ENCODE measurements at regions not wholly inside any gene's neighbourhood (a gene's known extent, or its start where the extent isn't known, plus 50 kb on each side); places are given as distances from the start of the nearest gene placed in this dataset.

DNA sequence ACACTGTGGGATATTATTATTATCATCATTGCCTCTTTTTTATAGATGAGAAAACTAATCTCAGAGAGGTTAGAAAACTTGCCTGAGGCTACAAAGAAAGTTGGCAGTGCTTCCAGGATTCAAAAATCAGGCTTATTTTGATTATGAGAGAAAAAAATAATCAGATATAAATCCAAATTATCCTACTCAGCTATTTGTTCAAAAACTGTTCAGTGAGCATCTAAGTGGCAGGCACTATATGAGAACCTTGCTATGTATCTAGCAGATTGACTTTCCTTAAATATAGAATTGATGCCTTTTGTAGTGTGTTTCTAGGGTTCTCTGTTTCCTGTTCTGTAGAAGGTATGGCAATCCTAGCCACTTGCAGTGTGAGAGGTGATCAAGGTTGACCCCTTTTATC lies 60.0 kb upstream of the SLC35B4 start:
- DNase-seq: no peak
- H4K5ac ChIP-seq (ENCODE audit: low read depth, low read length): no peak overlapping the region
- no peak overlapping the region for H4K8ac ChIP-seq (ENCODE audit: low read depth in 2 of 2, low read length in 2 of 2)
- peaks cover 2% of the 10 kb centered on the region for H3K27me3 ChIP-seq (ENCODE audit: control insufficient read depth, insufficient read depth, low read length)
- no peak overlapping the region for H2BK5ac ChIP-seq (ENCODE audit: low read depth, low read length, poor library complexity, severe bottlenecking)
- no peak overlapping the region for H3K14ac ChIP-seq (replicated peaks; ENCODE audit: low read depth, low read length)
- no peak overlapping the region for H2BK15ac ChIP-seq (ENCODE audit: low read depth, low read length)
- H4K20me1 ChIP-seq (ENCODE audit: insufficient read depth, low read length): no peaks in the 10 kb centered on the region
- no peak overlapping the region for H4K91ac ChIP-seq (ENCODE audit: insufficient read depth, low read depth, low read length)
- BruUV-seq (replicated peaks): no TSS peak
- H3K56ac ChIP-seq (ENCODE audit: extremely low read depth, insufficient read depth, low read length): no peak overlapping the region
- intact Hi-C loops (cut with micrococcal nuclease): loop anchor here (5.0 kb wide), 1 partner anchor 211 kb away; no protein-coding TSS in a partner anchor
- in situ Hi-C loops (cut with MboI; ENCODE audit: low sequenced_read_pairs): no loop called here
- ChIA-PET CTCF (no interaction called here), POLR2A (ENCODE audit: unreplicated experiment) (no interaction called here)
- dilution Hi-C loops (cut with HindIII; ENCODE audit: low sequenced_read_pairs, unreplicated experiment): no loop called here
- TF ChIP-seq POLR2A (IDR thresholded peaks at IDR 0.05; ENCODE audit: low read depth, low read length) (no peak), CEBPB (IDR thresholded peaks at IDR 0.05; ENCODE audit: low read depth, low read length) (no peak), MXI1 (IDR thresholded peaks at IDR 0.05; ENCODE audit: borderline replicate concordance, low read depth, low read length) (no peak), FOS (IDR thresholded peaks at IDR 0.05; ENCODE audit: low read depth, low read length) (no peak), RCOR1 (IDR thresholded peaks at IDR 0.05; ENCODE audit: insufficient replicate concordance, low read length) (no peak), MAZ (IDR thresholded peaks at IDR 0.05; ENCODE audit: borderline replicate concordance, low read depth, low read length) (no peak), RFX5 (IDR thresholded peaks at IDR 0.05; ENCODE audit: low read depth, low read length) (no peak), RAD21 (IDR thresholded peaks at IDR 0.05; ENCODE audit: low read length) (no peak), NFE2L2 (IDR thresholded peaks at IDR 0.05; ENCODE audit: low read depth, low read length) (no peak), BHLHE40 (IDR thresholded peaks at IDR 0.05; ENCODE audit: low read depth, low read length) (no peak), SMC3 (IDR thresholded peaks at IDR 0.05; ENCODE audit: low read depth, low read length) (no peak), CHD1 (IDR thresholded peaks at IDR 0.05; ENCODE audit: low read depth, low read length) (no peak), MAFK (IDR thresholded peaks at IDR 0.05; ENCODE audit: low read depth, low read length) (no peak)
- TF ChIP-seq, protein P1, sequence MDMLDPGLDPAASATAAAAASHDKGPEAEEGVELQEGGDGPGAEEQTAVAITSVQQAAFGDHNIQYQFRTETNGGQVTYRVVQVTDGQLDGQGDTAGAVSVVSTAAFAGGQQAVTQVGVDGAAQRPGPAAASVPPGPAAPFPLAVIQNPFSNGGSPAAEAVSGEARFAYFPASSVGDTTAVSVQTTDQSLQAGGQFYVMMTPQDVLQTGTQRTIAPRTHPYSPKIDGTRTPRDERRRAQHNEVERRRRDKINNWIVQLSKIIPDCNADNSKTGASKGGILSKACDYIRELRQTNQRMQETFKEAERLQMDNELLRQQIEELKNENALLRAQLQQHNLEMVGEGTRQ (IDR thresholded peaks at IDR 0.05; ENCODE audit: low read depth, low read length): no peak
- TF ChIP-seq, protein P2, sequence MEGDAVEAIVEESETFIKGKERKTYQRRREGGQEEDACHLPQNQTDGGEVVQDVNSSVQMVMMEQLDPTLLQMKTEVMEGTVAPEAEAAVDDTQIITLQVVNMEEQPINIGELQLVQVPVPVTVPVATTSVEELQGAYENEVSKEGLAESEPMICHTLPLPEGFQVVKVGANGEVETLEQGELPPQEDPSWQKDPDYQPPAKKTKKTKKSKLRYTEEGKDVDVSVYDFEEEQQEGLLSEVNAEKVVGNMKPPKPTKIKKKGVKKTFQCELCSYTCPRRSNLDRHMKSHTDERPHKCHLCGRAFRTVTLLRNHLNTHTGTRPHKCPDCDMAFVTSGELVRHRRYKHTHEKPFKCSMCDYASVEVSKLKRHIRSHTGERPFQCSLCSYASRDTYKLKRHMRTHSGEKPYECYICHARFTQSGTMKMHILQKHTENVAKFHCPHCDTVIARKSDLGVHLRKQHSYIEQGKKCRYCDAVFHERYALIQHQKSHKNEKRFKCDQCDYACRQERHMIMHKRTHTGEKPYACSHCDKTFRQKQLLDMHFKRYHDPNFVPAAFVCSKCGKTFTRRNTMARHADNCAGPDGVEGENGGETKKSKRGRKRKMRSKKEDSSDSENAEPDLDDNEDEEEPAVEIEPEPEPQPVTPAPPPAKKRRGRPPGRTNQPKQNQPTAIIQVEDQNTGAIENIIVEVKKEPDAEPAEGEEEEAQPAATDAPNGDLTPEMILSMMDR (conservative IDR thresholded peaks at IDR 0.05; ENCODE audit: low read depth, low read length): no peak
- TF ChIP-seq, protein P3, sequence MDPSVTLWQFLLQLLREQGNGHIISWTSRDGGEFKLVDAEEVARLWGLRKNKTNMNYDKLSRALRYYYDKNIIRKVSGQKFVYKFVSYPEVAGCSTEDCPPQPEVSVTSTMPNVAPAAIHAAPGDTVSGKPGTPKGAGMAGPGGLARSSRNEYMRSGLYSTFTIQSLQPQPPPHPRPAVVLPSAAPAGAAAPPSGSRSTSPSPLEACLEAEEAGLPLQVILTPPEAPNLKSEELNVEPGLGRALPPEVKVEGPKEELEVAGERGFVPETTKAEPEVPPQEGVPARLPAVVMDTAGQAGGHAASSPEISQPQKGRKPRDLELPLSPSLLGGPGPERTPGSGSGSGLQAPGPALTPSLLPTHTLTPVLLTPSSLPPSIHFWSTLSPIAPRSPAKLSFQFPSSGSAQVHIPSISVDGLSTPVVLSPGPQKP (IDR thresholded peaks at IDR 0.05; ENCODE audit: borderline replicate concordance, low read depth, low read length): no peak
- H3K27ac ChIP-seq (ENCODE audit: insufficient read depth, low read length): no peak overlapping the region
- H2BK20ac ChIP-seq (ENCODE audit: low read depth, low read length): no peak overlapping the region
- H3K36me3 ChIP-seq (ENCODE audit: control insufficient read depth, insufficient read depth, low read length): no peaks in the 10 kb centered on the region
- H2AK9ac ChIP-seq (replicated peaks; ENCODE audit: low read depth, low read length, poor library complexity): no peak overlapping the region
- H3K4me1 ChIP-seq (ENCODE audit: control insufficient read depth, insufficient read depth, low read length): no peaks in the 10 kb centered on the region
- no peaks in the 10 kb centered on the region for H3K9me1 ChIP-seq (ENCODE audit: insufficient read depth, low read length)
- no peaks in the 10 kb centered on the region for H3K9me3 ChIP-seq (ENCODE audit: control insufficient read depth, insufficient read depth, low read length)
- H2AK5ac ChIP-seq (ENCODE audit: low read depth, low read length): no peak overlapping the region
- no peak overlapping the region for H3K4me3 ChIP-seq (ENCODE audit: insufficient read depth, low read depth, low read length)
- no peaks in the 10 kb centered on the region for H3K79me1 ChIP-seq (ENCODE audit: low read depth in 1 of 2, low read length in 2 of 2)
- H3K23ac ChIP-seq (ENCODE audit: low read depth, low read length): no peak overlapping the region
- H3K4me2 ChIP-seq (ENCODE audit: low read depth, low read length): no peak overlapping the region
- H2BK120ac ChIP-seq (ENCODE audit: low read depth, low read length): no peak overlapping the region
- H2AFZ ChIP-seq (replicated peaks; ENCODE audit: low read length, poor library complexity): no peak overlapping the region
- ATAC-seq (ENCODE audit: low read depth): no peak
- H3K18ac ChIP-seq (ENCODE audit: low read depth, low read length): no peak overlapping the region
- H3K9ac ChIP-seq (ENCODE audit: low read depth, low read length): no peak overlapping the region
- no peak overlapping the region for H3K4ac ChIP-seq (ENCODE audit: low read depth, low read length)
